Chondrocyte (in vitro differentiated cells): ENCODE measurements at regions not wholly inside any gene's neighbourhood (a gene's known extent, or its start where the extent isn't known, plus 50 kb on each side); places are given as distances from the start of the nearest gene placed in this dataset.
"Not testable (repeated sequence)": the region's sequence is repeated elsewhere in the genome, so short reads cannot be mapped to it uniquely, and the experiment has no call there.

Experiments used
- DNase-seq: peaks from one replicate; pipeline ENCODE4 v3.0.0; 2021; ENCODE audit warnings: mixed read lengths, low spot score
- H3K27ac Mint-ChIP-seq: one replicate; pipeline ENCODE4 v1.8.0; 2021; ENCODE audit warnings: mild to moderate bottlenecking, moderate library complexity, mixed read lengths; ENCODE audit not compliant: unreplicated experiment
- H3K27me3 Mint-ChIP-seq: 2 replicates; pipeline ENCODE4 v1.8.0; 2021; ENCODE audit warnings: low read depth, mixed read lengths
- H3K36me3 Mint-ChIP-seq: 2 replicates; pipeline ENCODE4 v1.8.0; 2021; ENCODE audit warnings: low read depth, mixed read lengths
- H3K4me1 Mint-ChIP-seq: 2 replicates; pipeline ENCODE4 v1.8.0; 2021; ENCODE audit warnings: low read depth, mild to moderate bottlenecking, mixed read lengths
- H3K4me3 Mint-ChIP-seq: one replicate; pipeline ENCODE4 v1.8.0; 2021; ENCODE audit warnings: mild to moderate bottlenecking, moderate library complexity, mixed read lengths; ENCODE audit not compliant: unreplicated experiment
- H3K9me3 Mint-ChIP-seq: 2 replicates; pipeline ENCODE4 v1.8.0; 2021; ENCODE audit warnings: low read depth, mixed read lengths
- CTCF ChIP-seq: fragments of 200-600 bp; sonication (generic); IDR thresholded peaks from 2 replicates; pipeline ENCODE4 v1.5.0; 2021; ENCODE audit warnings: antibody characterized with exemption, mild to moderate bottlenecking, moderate library complexity

- no peaks in the 10 kb centered on the region for H3K9me3 Mint-ChIP-seq
- H3K27me3 Mint-ChIP-seq: no peaks in the 10 kb centered on the region
- no peaks in the 10 kb centered on the region for H3K4me1 Mint-ChIP-seq
- TF ChIP-seq CTCF: no peak
- H3K4me3 Mint-ChIP-seq: no peak overlapping the region
- H3K36me3 Mint-ChIP-seq: no peaks in the 10 kb centered on the region
- no peak overlapping the region for H3K27ac Mint-ChIP-seq
- no peak for DNase-seq
Observed at GRCh38 chr2:116776556-116776955, 1037.9 kb upstream of the DDX18 start.

GRCh38 chr2:116787848-116788247 is 1026.6 kb upstream of the DDX18 start:
- no peak for TF ChIP-seq CTCF
- no peaks in the 10 kb centered on the region for H3K27me3 Mint-ChIP-seq
- no peaks in the 10 kb centered on the region for H3K36me3 Mint-ChIP-seq
- DNase-seq: no peak
- H3K4me3 Mint-ChIP-seq: no peak overlapping the region
- H3K27ac Mint-ChIP-seq: no peak overlapping the region
- H3K4me1 Mint-ChIP-seq: no peaks in the 10 kb centered on the region
- H3K9me3 Mint-ChIP-seq: no peaks in the 10 kb centered on the region

- Mint-ChIP-seq H3K4me1 (no peaks in the 10 kb centered on the region), H3K4me3 (no peak overlapping the region), H3K27ac (no peak overlapping the region), H3K36me3 (no peaks in the 10 kb centered on the region), H3K27me3 (no peaks in the 10 kb centered on the region), H3K9me3 (peaks cover 10% of the 10 kb centered on the region)
- TF ChIP-seq CTCF: no peak
- DNase-seq: no peak
Observed at GRCh38 chr2:116802671-116803070, 1011.8 kb upstream of the DDX18 start.

GRCh38 chr2:116804901-116805300 is 1009.6 kb upstream of the DDX18 start:
- no peak overlapping the region for H3K27ac Mint-ChIP-seq
- peaks cover 10% of the 10 kb centered on the region for H3K9me3 Mint-ChIP-seq
- H3K4me1 Mint-ChIP-seq: peaks cover 14% of the 10 kb centered on the region

GRCh38 chr2:116806505-116806904 is 1008.0 kb upstream of the DDX18 start:
- not testable (repeated sequence) for H3K9me3 Mint-ChIP-seq, DNase-seq, H3K27me3 Mint-ChIP-seq, H3K36me3 Mint-ChIP-seq, H3K4me3 Mint-ChIP-seq, H3K27ac Mint-ChIP-seq
- peaks cover 23% of the 10 kb centered on the region for H3K4me1 Mint-ChIP-seq

More at GRCh38 chr2:116804901-116805300, 1009.6 kb upstream of the DDX18 start:
- Mint-ChIP-seq H3K4me3 (no peak overlapping the region), H3K27me3 (no peaks in the 10 kb centered on the region), H3K36me3 (no peaks in the 10 kb centered on the region)
- no peak for TF ChIP-seq CTCF
- no peak for DNase-seq

GRCh38 chr2:116809109-116809508 is 1005.4 kb upstream of the DDX18 start:
- TF ChIP-seq CTCF: no peak
- H3K27ac Mint-ChIP-seq: peak overlapping the region; percentile 19
- H3K9me3 Mint-ChIP-seq: peaks cover 3% of the 10 kb centered on the region
- no peak overlapping the region for H3K4me3 Mint-ChIP-seq
- H3K36me3 Mint-ChIP-seq: no peaks in the 10 kb centered on the region
- H3K4me1 Mint-ChIP-seq: peaks cover 23% of the 10 kb centered on the region
- no peaks in the 10 kb centered on the region for H3K27me3 Mint-ChIP-seq
- no peak for DNase-seq
